HCEC 1CT (cell line): ENCODE measurements at regions not wholly inside any gene's neighbourhood (a gene's known extent, or its start where the extent isn't known, plus 50 kb on each side); places are given as distances from the start of the nearest gene placed in this dataset.

Source experiments
- DNase-seq: peaks from one replicate; pipeline ENCODE4 v3.0.0-alpha.2; 2017

DNA sequence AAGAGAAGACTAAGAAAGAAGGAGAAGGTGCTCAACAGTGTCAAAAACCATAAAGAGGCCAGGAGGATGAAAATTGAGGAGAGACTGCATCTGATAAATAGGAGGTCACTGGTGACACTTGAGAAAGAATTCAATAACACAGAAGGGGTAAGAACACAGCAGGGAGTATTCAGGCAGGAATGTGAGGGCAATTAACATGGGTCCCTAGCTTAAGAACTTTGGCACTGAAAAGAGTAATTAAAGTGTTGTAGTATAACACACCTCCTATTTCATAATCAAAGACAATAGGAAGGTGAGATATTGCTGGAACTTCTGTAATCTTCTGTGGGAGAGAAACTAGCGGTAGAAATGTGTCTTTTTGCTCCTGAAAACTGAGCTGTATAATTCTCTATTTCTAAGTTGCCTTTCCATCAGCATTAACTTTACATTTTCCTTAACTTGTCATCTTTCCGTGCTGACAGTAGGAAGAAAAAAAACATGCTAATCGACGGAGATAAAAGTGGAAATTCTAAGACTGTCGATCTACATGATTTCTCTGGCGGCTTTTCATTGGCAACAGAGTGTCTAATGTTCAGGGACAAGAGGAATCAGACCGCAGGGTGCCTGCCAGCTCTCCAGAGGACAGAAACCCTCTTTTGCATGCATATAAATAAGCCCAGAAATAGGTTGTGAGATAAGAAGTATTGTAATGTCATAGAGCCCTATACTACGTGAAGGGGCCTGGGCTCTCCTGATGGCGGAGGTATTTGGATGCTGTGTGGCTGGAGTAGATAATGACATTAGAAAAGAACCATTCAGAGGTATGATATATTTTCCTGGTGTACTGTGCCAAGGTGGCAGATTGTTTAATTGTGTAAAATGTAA, 147.9 kb upstream of the GAP43 start:
- DNase-seq: no peak

DNA sequence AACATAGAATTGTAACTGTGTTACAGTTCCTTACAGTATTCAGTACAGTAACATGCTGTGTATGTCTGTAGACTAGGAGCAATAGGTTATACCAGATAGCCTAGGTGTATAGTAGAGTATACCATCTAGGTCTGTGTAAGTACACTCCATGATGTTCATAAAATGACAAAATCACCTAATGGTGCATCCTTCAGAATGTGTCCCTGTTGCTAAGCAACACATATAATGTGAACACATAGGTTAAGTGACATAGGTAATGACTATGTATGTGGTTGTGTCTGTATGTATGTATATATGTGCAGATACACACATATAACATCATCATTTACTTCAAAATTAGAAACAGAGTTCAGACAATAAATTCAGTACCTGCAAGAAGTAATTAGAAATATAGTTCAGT, 146.8 kb upstream of the GAP43 start:
- DNase-seq: no peak

- DNase-seq: no peak
These were observed 145.0 kb upstream of the GAP43 start for GRCh38 chr3:115478359-115478758.

GRCh38 chr3:115486880-115487279, 136.4 kb upstream of the GAP43 start:
- DNase-seq: no peak

GRCh38 chr3:115487968-115488367, 135.3 kb upstream of the GAP43 start:
- no peak for DNase-seq

GRCh38 chr3:115488409-115488808, 134.9 kb upstream of the GAP43 start:
- DNase-seq: no peak

GRCh38 chr3:115494826-115495225, 128.5 kb upstream of the GAP43 start:
- no peak for DNase-seq

DNA sequence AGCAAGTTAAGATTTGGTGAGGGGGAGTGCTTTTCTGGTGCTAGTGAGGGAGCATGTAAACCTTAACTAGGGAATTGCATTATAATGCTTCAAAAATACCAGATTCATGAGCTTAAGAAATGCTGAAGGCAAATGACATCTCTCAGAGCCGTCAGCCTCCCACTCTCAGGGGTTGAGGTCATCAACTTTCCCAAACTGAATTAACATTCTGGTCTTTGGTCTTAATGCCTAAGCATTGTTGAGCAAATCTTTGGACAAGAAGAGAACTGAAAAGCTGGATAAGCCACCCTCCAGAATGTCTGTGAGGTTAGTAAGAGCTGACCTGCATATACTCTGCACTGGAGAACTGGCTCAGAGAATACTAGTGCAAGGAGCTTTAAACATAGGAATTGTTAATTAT, 124.9 kb upstream of the GAP43 start:
- DNase-seq: no peak

DNA sequence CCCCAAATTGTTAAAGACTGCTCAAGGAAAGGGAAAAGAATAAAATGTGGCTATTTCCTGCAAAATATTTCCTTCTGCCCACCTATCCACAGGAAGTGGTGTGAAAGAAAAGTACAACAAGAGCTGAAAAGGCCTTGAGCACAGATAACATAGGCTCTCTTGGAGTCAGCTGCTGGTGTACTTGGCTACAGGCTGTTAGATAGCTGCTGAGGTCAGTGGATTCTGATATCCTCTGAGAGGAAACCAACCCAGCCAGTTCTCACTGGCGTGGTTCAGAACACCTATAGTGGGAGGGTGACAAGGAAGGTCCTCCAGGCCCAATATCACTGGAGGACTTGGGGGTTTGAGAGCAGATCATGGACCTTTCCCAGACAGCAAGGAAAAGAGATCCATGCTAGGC, 124.4 kb upstream of the GAP43 start:
- no peak for DNase-seq

DNA sequence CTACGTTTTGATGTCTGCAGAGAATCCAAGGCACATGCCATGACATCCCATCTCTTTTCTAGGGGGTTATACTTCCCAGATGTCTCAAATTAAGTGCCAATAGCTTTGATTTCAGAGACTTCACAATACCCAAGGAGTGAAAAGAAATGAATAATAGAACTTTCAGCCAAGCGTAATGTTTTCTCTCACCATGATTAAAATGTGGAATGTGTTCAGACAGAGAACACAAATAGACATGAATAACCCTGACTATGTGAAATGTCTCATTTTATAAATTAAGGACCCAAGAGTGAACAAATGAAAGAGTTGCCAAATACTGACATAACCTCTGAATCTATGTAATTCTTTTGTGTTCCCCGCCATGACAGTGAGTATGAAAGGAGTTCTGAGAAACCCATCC, 123.6 kb upstream of the GAP43 start:
- DNase-seq: no peak

DNA sequence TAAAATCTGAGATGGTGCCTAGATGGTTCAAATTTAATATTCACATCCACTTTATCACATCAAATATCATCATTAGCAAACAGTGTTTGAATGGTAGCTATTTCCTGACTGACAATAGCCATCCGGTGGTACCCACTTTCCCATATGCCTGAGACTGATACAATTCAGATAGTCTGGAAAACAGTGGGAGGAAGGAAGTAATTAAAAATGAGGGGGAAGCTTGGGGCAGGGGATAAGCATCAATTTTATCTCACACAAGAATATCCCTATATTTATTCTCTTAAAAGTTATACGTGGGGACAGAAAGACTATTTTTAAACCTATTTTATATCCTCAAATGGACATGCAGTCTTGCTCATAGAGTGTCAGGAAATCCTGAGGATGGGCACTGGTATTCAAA, 122.5 kb upstream of the GAP43 start:
- DNase-seq: no peak

DNA sequence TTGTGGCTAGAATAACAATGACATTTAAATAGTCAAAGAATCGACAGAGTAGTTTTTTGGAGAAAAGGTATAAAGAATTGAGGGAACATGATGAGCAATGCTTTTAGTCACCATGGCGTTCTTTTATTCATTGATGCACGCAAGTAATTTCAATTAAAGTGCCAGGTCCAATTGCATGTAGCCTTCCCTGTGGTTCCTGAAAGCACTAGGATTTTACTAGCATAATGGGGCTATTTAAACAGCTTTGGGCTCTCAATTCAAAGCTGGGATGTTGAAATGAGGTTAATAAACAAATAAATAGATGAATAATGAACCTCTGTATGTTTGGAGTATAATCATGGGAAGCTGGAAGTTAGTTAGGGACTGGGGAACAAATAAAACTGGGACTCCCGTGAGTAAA, 121.2 kb upstream of the GAP43 start:
- no peak for DNase-seq

- no peak for DNase-seq
These were observed 119.9 kb upstream of the GAP43 start for GRCh38 chr3:115503394-115503793.

- no peak for DNase-seq
These were observed 114.7 kb upstream of the GAP43 start for GRCh38 chr3:115508562-115508961.

DNA sequence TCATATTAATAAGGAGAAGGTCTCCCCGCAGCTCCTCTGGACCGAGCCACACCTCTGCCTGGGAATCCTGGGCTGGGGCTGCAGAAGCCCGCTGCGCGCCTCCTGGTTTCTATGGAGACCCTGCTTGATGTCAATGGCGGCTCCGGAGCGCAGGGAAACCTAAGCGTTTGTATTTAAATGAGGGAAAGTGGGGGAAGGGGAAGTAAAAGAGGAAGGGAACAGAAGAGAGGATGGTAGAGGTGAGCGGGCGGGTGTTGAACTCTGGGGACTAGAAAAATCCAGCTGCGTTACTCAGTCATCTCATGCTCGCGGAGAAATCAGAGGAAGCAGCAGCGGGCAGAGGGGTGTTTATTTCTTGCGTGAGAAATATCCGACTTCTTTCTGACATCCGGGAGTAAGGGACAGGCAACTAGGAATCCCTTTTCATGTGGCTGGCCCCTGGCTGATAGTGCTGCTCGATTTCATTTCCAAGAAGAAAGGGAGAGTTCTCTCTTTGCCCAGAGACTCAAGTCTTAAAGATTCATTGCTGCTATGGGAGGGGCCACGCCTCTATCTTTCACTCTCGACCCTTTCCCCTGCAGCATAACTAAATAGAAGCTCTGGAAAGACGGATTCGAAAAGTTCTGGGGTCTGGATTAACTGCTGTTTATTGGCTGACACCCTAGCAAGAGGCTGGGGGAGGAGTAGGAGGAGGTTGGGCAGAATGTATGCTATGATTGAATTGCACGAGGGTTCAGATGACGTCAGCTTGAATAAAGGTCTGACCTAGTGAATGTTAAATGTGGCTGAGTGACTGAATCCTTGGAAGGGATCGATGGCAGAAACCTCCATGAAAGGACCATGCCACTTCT, 110.5 kb upstream of the GAP43 start:
- peak; percentile 28 for DNase-seq

DNA sequence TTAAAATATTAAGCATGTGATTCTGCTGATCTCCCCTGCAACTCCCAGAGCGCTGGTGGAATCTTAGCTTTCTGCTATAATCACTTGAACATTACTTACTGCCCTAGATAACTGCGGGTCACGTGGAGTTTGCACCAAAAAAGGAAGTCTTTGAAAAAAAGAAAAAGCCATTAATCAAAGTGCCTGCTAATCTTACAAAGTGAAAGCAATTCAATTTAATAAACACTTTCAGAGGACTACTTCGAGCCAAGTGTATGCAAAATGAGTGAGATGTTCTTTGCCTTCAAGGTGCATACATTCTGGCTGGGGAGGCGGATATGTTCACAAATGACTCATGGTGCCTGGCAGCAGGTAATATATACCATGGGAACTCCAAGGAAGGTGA, 109.9 kb upstream of the GAP43 start:
- DNase-seq: no peak

- DNase-seq: no peak
These were observed 105.8 kb upstream of the GAP43 start for GRCh38 chr3:115517457-115518050.

- DNase-seq: peak; percentile 79
These were observed 105.0 kb upstream of the GAP43 start for GRCh38 chr3:115518100-115518852.

GRCh38 chr3:115520241-115520640, 103.1 kb upstream of the GAP43 start:
- no peak for DNase-seq

GRCh38 chr3:115520651-115521245, 102.6 kb upstream of the GAP43 start:
- DNase-seq: no peak

DNA sequence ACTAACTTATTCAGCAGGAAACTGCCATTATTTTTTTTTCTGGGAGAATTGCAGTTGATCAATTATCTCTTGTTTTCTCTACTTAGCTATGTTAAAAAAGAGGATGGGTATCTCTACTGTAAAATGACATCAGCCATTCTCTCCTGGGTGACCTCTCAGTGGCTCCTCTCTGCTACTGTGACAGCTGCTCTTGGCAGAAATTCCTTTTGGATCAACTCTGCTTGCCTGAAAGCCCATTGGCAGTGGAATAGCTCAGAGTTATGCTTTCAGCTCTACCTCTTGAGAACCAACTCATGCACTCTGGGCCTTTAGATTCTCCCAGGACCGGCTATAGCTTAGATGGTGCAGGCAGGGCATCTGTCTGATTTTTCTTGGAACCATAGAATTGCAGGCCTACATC, 99.9 kb upstream of the GAP43 start:
- DNase-seq: no peak

DNA sequence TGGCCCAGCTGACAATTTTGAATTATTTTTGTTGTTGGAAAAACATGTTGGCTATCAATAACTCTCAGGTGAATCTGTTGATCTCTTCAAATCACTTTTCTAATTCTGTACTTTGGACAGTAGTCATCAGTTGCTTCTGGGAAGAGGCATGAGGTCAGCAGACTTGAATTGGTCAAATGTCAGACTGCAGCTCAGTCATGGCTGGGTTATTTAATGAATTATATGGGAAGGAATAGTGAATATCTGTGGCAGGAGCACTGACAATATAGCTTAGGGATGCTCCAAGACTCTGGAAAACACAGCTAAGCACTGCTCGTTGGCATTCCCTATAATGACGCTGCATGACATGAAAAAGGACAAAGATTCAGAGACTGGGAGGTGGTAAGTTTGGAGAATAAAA, 98.8 kb upstream of the GAP43 start:
- no peak for DNase-seq

- no peak for DNase-seq
These were observed 97.6 kb upstream of the GAP43 start for GRCh38 chr3:115525731-115526130.
